AG04449 (cell line): ENCODE measurements at regions not wholly inside any gene's neighbourhood (a gene's known extent, or its start where the extent isn't known, plus 50 kb on each side); places are given as distances from the start of the nearest gene placed in this dataset.

Experiments
- CTCF ChIA-PET: fragments of 350-600 bp; formaldehyde crosslinking; extraction: SDS; loops from one replicate; lab custom pipeline; 2021; ENCODE audit warnings: antibody characterized with exemption; lab: Yijun Ruan, JAX
- POLR2A ChIA-PET: fragments of 400-600, 350-600 bp; formaldehyde crosslinking; extraction: SDS; loops from one replicate; lab custom pipeline; 2020; ENCODE audit warnings: antibody characterized with exemption, inconsistent platforms; lab: Yijun Ruan, JAX
- DNase-seq: peaks from one replicate; pipeline ENCODE4 v3.0.0-alpha.2; 2010; ENCODE audit warnings: low read depth, low spot score
- H3K4me3 ChIP-seq: 2 replicates; pipeline ENCODE4 v1.5.1; 2011; ENCODE audit warnings: low read depth, mild to moderate bottlenecking, control low read depth, low read length
- TF ChIP-seq, protein P1 (sequence below): IDR thresholded peaks from one replicate; pipeline ENCODE4 v1.5.1; 2011; ENCODE audit warnings: mild to moderate bottlenecking, moderate library complexity, low read length, control low read depth, inconsistent platforms; ENCODE audit not compliant: insufficient read depth; ENCODE audit errors: missing control alignments

DNA sequence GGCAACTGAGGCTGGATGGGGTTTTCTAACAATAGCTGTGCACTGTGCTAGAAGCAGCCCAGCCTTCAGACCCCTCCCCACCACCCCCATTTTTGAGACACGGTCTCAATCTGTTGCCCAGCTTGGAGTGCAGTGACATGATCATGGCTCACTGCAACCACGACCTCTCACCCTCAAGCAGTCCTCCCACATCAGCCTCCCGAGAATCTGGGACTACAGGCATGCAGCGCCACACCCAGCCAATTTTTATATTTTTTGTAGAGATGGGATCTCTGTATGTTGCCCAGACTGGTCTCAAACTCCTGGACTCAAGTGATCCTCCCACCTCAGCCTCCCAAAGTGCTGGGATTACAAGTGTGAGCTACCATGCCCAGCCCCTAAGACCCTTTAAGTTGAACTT lies 182.5 kb downstream of the DRD1 start:
- POLR2A ChIA-PET: no interaction called here
- TF ChIP-seq, protein P1, sequence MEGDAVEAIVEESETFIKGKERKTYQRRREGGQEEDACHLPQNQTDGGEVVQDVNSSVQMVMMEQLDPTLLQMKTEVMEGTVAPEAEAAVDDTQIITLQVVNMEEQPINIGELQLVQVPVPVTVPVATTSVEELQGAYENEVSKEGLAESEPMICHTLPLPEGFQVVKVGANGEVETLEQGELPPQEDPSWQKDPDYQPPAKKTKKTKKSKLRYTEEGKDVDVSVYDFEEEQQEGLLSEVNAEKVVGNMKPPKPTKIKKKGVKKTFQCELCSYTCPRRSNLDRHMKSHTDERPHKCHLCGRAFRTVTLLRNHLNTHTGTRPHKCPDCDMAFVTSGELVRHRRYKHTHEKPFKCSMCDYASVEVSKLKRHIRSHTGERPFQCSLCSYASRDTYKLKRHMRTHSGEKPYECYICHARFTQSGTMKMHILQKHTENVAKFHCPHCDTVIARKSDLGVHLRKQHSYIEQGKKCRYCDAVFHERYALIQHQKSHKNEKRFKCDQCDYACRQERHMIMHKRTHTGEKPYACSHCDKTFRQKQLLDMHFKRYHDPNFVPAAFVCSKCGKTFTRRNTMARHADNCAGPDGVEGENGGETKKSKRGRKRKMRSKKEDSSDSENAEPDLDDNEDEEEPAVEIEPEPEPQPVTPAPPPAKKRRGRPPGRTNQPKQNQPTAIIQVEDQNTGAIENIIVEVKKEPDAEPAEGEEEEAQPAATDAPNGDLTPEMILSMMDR: no peak
- CTCF ChIA-PET: no interaction called here
- H3K4me3 ChIP-seq: no peak overlapping the region
- DNase-seq: no peak

DNA sequence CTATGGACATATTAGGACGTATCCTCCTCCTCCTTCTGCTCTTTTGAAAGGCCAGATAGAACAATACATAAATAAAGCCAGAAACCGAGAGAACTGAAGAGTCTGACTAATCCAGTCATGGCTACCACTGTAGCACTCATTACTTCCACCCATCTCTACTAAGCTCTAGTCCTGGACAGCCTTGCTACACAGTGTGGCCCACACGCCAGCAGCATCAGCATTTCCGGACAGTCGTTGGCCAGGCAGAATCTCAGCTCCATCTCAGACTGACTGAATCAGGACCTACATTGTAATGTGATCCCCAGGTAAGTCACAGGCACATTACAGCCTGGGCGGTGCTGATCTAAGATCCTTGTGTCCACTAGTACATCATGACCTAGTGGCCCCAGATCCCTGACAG lies 182.9 kb downstream of the DRD1 start:
- no peak overlapping the region for H3K4me3 ChIP-seq
- POLR2A ChIA-PET: no interaction called here
- DNase-seq: no peak
- TF ChIP-seq, protein P1: no peak
- CTCF ChIA-PET: no interaction called here

DNA sequence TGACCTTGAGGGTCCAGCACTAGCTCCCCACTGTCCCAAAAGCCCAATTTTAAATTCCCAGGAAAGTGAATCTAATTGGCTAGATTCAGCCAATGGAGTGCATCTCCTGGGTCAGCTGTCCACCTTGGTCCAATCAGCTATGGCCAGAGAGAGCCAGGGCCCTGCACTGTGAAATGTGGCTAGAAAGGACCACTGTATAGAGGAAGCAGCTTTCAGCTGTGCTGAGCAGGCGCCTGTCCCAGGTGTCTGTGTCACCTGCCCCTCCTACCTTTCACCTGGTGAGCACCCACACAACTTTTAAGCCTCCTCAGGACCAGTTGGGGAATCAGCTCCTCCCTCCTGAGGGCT lies 186.2 kb downstream of the DRD1 start:
- CTCF ChIA-PET: interaction anchor here (0.7 kb wide), 1 partner anchor 38 kb away, joined by 3 read pairs; no protein-coding TSS in a partner anchor
- TF ChIP-seq, protein P1: no peak
- POLR2A ChIA-PET: no interaction called here
- H3K4me3 ChIP-seq: no peak overlapping the region
- no peak for DNase-seq

DNA sequence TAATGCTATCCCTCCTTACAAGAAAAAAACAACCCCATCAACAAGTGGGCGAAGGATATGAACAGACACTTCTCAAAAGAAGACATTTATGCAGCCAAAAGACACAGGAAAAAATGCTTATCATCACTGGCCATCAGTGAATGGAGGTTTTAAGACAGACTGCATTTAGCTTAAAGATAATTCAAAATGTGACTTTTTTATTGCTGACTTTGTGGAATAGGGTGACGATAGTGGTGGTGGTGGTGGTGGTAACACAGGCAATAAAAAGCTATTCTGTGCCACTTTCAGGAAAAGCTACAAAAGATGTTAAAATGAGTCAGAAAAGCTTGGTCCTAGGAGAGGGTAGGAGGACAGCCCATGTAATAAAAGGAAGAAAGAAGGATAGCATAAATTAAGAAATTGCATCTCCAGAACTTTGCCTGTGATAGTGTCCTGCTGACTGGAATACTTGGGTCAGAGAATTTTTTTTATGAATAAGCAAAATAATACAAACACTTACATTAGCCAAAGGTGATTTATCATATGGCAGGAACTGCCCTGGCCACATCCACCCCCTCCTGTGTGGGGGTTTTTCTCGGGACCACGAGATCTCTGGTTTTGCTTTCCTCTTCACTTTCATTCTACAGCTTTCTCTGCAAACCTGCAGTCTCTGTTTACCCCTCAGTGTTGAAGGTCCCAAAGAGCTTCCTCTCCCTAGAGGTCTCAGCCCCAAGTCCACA lies 186.7 kb downstream of the DRD1 start:
- TF ChIP-seq, protein P1: no peak
- DNase-seq: no peak
- CTCF ChIA-PET: interaction anchor here (0.7 to 1.0 kb wide), 2 partner anchors 24 to 38 kb away, joined by 3 read pairs; no protein-coding TSS in a partner anchor
- POLR2A ChIA-PET: no interaction called here
- no peak overlapping the region for H3K4me3 ChIP-seq

GRCh38 chr5:175254155-175254554 lies 189.8 kb downstream of the DRD1 start:
- ChIA-PET CTCF (no interaction called here), POLR2A (no interaction called here)
- TF ChIP-seq, protein P1: no peak
- DNase-seq: peak; percentile 56
- no peak overlapping the region for H3K4me3 ChIP-seq

GRCh38 chr5:175253597-175253996 lies 190.4 kb downstream of the DRD1 start:
- H3K4me3 ChIP-seq: no peak overlapping the region
- DNase-seq: no peak
- TF ChIP-seq, protein P1: no peak
- ChIA-PET CTCF (no interaction called here), POLR2A (no interaction called here)
